Urinary bladder (tissue), 3 donors: ENCODE measurements at regions not wholly inside any gene's neighbourhood (a gene's known extent, or its start where the extent isn't known, plus 50 kb on each side); places are given as distances from the start of the nearest gene placed in this dataset.

Experiments
- DNase-seq: peaks from one replicate; pipeline ENCODE4 v3.0.0-alpha.2; 2015; ENCODE audit errors: extremely low spot score
- H3K27ac ChIP-seq: one replicate; pipeline ENCODE4 v1.5.1; 2013; ENCODE audit warnings: low read depth, mild to moderate bottlenecking, moderate library complexity
- H3K36me3 ChIP-seq: one replicate; pipeline ENCODE4 v1.6.1; 2013; ENCODE audit warnings: mild to moderate bottlenecking, moderate library complexity; ENCODE audit not compliant: insufficient read depth
- H3K4me1 ChIP-seq: one replicate; pipeline ENCODE4 v1.6.1; 2013; ENCODE audit warnings: mild to moderate bottlenecking, moderate library complexity; ENCODE audit not compliant: insufficient read depth
- H3K4me3 ChIP-seq: one replicate; pipeline ENCODE4 v1.5.1; 2013; ENCODE audit warnings: low read depth, low read length
- WGBS: extraction: QIAGEN DNeasy Blood & Tissue Kit; methylation state at CpG from one replicate; pipeline ENCODE4 v1.1.7; 2013; 5-methylcytosine and 5-hydroxymethylcytosine counted together
- donor health status: healthy with polysubstance abuse.
- donor health status: healthy.

DNA sequence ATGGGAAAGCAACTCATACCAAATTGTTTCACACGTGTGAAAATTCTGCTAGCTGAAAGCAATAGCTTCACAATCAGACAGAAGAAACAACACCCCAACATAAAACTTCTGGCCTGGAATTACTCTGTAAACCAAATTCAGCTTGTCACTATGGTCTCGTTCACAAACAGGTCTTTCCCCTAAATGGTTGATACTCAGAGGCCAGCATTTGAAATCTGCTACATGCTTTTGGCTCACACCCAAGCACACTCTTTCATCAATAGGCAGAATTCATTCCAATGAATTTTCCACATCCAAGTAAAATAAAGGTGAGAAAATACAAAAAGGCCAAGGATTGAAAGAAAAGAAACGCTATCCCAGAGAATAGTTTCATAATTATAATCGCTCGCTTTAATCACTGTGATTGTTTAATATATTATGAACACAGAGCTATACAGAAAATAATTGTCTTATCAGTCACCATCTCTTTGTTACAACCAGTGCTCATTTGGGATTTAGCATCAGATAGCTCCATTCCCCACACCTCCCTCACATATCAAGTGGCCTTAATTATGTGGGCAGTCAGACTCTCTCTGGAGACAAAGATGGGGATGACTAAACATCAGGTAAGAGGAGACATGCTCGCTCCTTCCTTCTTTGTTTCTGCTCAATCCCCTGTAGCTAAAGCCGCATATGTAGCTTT lies 503.8 kb upstream of the ARRDC4 start:
- Histone ChIP-seq H3K27ac (no peak overlapping the region), H3K4me3 (no peak overlapping the region), H3K4me1 (no peaks in the 10 kb centered on the region), H3K36me3 (no peaks in the 10 kb centered on the region)
- 80% methylated on average over 7 of the region's 7 CpGs for WGBS
- DNase-seq: no peak

DNA sequence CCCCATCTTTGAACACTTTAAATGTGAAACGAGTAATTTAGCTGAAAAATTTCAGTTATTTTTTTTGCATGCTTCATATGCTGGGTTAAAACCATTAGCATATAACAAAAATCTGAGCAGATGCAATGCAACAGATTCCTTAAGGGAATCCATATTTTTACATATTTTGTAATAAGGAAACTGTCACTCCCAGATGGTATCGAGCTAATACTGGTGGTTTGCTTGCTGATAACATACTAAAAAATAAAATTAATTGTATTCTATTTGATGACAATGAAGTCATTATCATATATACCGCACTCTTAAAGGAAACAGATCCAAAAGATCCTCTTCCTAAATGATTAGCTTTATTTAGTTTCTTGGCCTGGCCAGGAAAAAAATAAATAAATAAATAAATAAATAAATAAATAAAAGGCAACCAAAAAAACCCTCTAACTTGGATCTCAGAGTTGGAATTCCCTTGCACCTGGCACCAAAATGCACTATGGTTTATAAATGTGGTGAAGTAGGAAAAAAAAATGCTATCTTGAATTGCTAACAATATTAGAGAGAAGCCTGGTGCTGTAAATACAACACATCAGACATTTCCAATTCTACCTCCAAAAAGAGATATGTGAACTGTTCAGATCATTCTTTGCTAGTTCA lies 503.2 kb upstream of the ARRDC4 start:
- no peak overlapping the region for H3K27ac ChIP-seq
- WGBS: 91% methylated on average over 3 of the region's 3 CpGs
- no peaks in the 10 kb centered on the region for H3K4me1 ChIP-seq
- no peaks in the 10 kb centered on the region for H3K36me3 ChIP-seq
- no peak for DNase-seq
- no peak overlapping the region for H3K4me3 ChIP-seq

DNA sequence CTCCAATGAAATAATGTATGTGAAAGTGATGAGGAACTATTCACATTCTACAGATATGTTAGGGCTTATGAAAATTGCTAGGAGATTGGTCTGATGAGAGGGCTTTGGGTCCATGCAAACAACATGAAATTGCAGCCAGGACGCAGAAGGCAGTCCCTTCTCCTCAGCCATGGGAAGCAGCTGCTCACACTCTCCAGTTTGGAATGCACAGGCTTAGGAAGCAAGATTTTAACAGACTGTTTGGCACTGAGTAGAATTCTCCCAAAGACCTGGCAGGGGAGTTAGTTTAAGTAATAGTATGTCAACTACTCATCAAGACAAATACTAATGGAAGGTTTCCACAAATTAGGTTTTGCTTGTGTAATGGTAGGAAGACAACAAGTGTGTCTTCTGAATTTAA lies 500.7 kb upstream of the ARRDC4 start:
- 22% methylated on average over 1 of the region's 1 CpG for WGBS
- H3K4me3 ChIP-seq: no peak overlapping the region
- no peaks in the 10 kb centered on the region for H3K4me1 ChIP-seq
- no peak for DNase-seq
- no peak overlapping the region for H3K27ac ChIP-seq
- no peaks in the 10 kb centered on the region for H3K36me3 ChIP-seq

DNA sequence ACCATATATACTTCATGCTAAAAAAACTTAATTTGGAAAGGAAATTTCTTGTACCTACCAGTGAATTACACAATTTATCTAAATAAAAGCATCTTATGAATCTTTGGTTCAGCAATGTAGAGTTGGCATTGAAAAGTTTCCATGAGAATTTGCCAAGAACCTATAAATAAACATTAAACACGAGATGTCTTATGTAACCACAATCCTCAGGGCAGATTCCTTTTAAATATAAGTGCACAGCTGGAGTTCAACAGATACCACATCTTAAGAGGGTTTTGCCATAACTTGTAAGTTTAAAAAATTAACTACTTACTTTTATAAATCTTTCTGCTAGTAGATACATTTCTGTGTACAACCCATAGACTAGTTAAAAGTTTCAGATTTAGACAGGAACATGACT lies 499.3 kb upstream of the ARRDC4 start:
- Histone ChIP-seq H3K27ac (no peak overlapping the region), H3K4me1 (no peaks in the 10 kb centered on the region), H3K4me3 (no peak overlapping the region), H3K36me3 (no peaks in the 10 kb centered on the region)
- DNase-seq: no peak
- 10% methylated on average over 1 of the region's 1 CpG for WGBS

DNA sequence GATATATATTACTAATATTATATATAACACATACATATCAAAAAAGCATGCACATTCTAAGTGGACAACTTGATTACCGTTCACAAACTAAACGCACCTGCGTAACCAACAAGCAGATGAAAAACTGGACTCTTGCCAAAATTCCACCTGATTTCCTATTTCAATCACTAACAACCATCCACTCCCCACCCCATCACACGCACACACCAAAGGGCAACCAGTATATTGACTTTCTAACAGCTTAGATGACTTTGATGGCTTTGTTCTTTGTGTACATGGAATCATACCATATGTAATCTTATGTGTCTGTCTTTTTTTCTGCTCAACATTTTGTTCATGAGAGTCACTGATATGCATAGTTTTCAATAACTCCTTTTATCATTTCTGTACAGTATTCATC lies 496.8 kb upstream of the ARRDC4 start:
- Histone ChIP-seq H3K27ac (no peak overlapping the region), H3K4me1 (no peaks in the 10 kb centered on the region), H3K4me3 (no peak overlapping the region), H3K36me3 (no peaks in the 10 kb centered on the region)
- DNase-seq: no peak
- WGBS: 66% methylated on average over 4 of the region's 4 CpGs

DNA sequence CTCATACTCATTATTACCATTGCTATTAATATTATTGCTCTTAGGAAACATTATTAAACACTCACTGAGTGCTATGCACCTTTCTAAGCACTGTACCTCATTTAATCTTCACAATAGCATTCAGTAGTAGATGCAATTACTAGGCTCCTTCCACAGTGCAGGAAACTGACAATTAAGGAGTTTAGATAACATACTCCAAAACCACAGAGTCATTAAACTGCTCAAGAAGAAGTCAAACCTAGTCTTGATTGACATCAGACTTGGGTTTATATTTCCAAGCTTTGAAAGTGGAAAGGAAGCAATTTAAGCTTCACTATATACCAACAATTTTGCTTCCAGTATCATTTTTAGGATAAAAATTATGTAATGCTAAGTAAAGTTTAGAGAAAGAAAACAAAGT lies 490.1 kb upstream of the ARRDC4 start:
- DNase-seq: no peak
- H3K27ac ChIP-seq: no peak overlapping the region
- no peaks in the 10 kb centered on the region for H3K36me3 ChIP-seq
- H3K4me1 ChIP-seq: no peaks in the 10 kb centered on the region
- H3K4me3 ChIP-seq: no peak overlapping the region

DNA sequence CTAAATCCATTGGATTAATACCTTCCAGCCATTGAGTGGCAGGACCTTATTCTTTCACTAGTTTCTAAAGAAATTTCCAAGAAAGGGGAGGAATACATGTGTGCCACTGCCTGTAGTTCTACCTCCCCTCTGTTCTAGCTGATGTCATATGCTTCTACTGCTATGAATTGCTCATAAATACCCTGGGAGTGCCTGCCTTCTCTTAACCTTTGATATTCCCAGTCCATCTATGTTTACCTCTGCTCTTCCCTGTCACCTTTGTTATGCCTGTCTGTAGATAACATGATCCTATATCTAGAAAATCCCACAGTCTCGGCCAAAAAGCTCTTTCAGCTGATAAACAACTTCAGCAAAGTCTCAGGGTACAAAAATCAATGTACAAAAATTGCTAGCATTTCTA lies 486.9 kb upstream of the ARRDC4 start:
- DNase-seq: no peak
- Histone ChIP-seq H3K4me3 (no peak overlapping the region), H3K36me3 (no peaks in the 10 kb centered on the region), H3K27ac (no peak overlapping the region), H3K4me1 (no peaks in the 10 kb centered on the region)
- 54% methylated on average over 1 of the region's 1 CpG for WGBS

DNA sequence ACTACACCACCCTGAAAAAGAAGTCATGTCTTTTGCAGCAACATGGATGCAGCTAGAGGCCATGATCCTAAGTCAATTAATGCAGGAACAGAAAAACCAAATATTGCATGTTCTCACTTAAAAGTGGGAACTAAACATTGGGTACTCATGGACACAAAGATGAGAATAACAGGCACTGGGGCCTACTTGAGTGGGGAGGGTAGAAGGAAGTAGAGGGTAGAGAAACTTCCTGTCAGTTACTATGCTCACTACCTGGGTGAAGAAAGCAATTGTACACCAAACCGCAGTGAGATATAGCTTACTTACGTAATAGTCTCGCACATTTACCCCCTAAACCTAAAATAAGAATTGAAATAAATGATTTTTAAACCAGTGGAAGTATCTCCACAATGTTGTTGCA lies 480.5 kb upstream of the ARRDC4 start:
- Histone ChIP-seq H3K4me3 (no peak overlapping the region), H3K27ac (no peak overlapping the region), H3K4me1 (no peaks in the 10 kb centered on the region), H3K36me3 (no peaks in the 10 kb centered on the region)
- WGBS: 93% methylated on average over 3 of the region's 3 CpGs
- no peak for DNase-seq

DNA sequence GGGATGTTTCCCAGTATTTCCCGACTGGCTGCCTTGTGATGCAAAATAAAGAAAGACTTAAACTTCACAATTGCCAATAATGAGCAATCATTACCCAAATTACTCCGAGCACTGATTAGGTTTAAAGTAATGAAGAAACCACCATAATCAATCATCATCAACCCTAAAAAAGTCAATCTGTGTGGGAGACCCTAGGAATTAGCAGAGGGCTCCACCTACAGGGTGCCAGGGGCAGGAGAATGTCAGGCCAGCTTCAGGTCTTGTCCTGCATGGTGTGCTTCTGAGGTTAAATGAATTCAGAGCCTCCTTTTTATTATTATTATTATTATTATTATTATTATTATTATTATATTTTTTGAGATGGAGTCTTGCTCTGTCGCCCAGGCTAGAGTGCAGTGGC lies 478.0 kb upstream of the ARRDC4 start:
- 41% methylated on average over 3 of the region's 3 CpGs for WGBS

DNA sequence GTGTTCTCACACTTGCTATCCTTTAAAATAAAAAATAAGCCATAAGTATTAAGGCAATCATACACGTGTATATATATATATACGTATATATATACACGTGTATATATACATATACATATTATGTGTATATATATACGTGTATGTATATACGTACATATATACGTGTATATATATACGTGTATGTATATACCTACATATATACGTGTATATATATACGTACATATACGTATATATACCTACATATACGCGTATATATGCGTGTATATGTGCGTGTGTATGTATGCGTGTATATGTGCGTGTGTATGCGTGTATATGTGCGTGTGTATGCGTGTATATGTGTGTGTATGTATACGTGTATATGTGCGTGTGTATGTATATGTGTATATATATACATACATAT lies 477.3 kb upstream of the ARRDC4 start:
- H3K27ac ChIP-seq: no peak overlapping the region
- 92% methylated on average over 21 of the region's 21 CpGs for WGBS
- no peaks in the 10 kb centered on the region for H3K4me1 ChIP-seq
- H3K4me3 ChIP-seq: no peak overlapping the region
- no peaks in the 10 kb centered on the region for H3K36me3 ChIP-seq
- DNase-seq: no peak

More for the DNA sequence above, 478.0 kb upstream of the ARRDC4 start:
- H3K27ac ChIP-seq: no peak overlapping the region
- no peaks in the 10 kb centered on the region for H3K4me1 ChIP-seq
- no peak overlapping the region for H3K4me3 ChIP-seq
- DNase-seq: no peak
- no peaks in the 10 kb centered on the region for H3K36me3 ChIP-seq

DNA sequence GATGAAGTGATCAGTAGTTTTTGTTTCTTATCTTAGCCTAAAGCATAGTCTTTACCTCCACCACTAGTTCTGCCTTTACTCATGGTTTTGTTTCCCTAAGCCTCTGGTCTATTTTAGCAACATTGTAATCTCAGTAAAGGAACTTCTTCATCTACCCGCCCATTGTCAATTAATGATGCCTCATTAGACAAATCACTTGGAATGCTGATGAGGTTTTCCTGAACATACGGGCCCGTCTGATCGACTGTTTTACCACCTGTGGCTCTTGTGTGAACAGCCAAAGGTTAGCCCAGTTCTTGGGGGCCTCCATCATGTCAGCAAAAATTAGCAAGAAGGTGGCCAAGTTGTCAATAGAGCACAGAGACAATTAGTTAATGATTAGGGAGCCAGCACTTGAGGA lies 470.1 kb upstream of the ARRDC4 start:
- H3K27ac ChIP-seq: no peak overlapping the region
- no peak overlapping the region for H3K4me3 ChIP-seq
- H3K4me1 ChIP-seq: no peaks in the 10 kb centered on the region
- 67% methylated on average over 4 of the region's 4 CpGs for WGBS
- no peaks in the 10 kb centered on the region for H3K36me3 ChIP-seq
- DNase-seq: no peak

DNA sequence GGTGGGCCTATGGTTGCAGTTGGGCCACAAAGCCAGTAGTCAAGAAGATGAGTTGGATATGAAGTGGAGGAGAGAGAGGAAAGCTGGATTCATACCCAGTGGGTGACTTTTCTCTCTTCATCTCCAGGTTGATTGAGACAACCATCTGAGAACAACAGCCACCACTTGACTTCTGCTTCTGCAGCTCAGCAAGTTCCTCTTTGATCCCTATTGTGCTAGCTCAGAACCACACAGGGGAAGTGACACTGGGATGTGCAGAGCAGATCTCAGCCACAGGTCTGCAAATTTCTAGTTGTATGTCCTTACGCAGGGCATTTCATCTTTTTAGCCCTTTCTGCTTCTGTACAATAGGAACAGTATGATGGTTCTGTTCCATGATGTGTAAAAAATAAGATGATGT lies 459.2 kb upstream of the ARRDC4 start:
- Histone ChIP-seq H3K4me1 (no peaks in the 10 kb centered on the region), H3K36me3 (no peaks in the 10 kb centered on the region), H3K4me3 (no peak overlapping the region), H3K27ac (no peak overlapping the region)
- WGBS: 93% methylated on average over 1 of the region's 1 CpG
- DNase-seq: no peak

DNA sequence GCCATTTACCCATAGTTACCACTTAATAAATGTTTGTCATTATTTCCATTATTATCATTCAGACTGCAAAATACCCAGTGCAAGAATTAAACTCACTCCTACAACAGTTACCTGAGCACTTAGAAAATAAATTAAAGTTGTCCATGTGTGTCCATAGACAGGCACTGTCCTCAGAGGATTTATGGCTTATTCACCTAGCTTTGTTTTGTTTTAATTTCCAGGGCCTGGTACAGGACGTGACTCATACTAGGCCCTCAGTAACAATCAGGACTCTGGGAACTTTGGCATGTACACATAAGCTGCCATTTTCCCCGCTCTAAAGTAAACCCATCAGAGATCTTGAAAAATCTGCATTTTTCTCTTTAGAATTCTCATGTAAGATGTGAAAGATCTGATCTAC lies 458.5 kb upstream of the ARRDC4 start:
- Histone ChIP-seq H3K36me3 (no peaks in the 10 kb centered on the region), H3K4me1 (no peaks in the 10 kb centered on the region), H3K4me3 (no peak overlapping the region), H3K27ac (no peak overlapping the region)
- no peak for DNase-seq
- 60% methylated on average over 2 of the region's 2 CpGs for WGBS

DNA sequence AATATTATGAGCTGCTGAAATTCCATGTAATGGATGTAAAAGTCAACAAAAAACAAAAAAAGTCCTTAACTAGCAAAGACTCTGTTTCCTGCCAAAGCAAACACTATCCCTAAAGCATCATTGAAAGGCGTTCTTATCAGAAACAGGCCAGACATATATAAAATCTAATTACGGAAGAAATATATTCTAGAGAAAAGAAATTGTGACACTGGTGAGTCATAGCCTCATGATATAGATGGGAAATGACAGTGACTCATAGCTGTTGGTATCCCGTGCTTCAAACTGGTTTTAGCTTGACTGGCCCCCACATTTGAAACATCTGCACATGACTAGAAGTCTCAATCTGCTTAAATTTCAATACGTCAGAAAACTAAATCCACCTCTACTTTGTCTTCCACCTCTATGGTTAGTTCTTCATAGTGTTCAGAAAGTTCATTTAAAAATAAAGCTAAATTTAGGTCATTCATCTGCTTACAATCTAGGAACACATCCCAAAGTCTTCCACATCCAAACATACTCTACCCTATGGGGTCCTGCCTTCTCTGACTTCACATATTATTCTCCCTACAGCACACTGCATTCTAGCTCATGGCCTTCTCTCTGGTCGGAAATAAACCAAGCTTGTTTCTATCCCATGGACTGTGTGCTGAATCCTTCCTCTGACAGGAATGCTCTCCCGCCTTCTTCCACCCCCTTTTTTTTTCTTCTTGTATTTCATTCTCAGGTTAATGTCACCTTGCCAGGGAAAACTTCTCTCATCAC lies 456.3 kb upstream of the ARRDC4 start:
- no peaks in the 10 kb centered on the region for H3K36me3 ChIP-seq
- H3K27ac ChIP-seq: no peak overlapping the region
- no peaks in the 10 kb centered on the region for H3K4me1 ChIP-seq
- WGBS: 66% methylated on average over 6 of the region's 6 CpGs
- DNase-seq: no peak
- H3K4me3 ChIP-seq: no peak overlapping the region
